GM12891 (cell line): ENCODE measurements at regions not wholly inside any gene's neighbourhood (a gene's known extent, or its start where the extent isn't known, plus 50 kb on each side); places are given as distances from the start of the nearest gene placed in this dataset.

Source experiments
- POLR2A ChIP-seq: IDR thresholded peaks from 2 replicates; pipeline ENCODE4 v1.6.1; 2011; ENCODE audit warnings: low read depth, low read length, control low read depth
- SPI1 ChIP-seq: IDR thresholded peaks from 2 replicates; pipeline ENCODE4 v1.6.1; 2011; ENCODE audit warnings: low read depth, low read length, control low read depth

DNA sequence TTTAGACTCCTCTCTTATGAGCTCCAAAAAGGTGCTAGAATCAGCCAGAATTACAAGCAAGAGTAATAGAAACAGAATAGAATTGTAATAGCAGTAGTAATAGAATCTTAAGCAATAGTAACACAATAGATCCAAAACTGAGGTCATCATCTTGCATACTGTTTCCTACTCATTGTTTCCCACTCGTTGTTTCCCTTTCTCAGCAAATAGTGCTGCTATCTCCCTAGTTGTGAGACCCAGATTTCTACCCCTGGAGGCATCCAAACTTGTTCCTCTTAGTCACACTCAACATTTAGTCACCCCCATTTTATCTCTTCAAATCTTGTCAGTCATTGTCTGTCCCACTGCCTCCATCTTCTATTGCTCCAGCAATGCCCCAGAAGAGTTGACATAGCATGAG lies 356.9 kb upstream of the MARCKS start:
- TF ChIP-seq POLR2A: no peak
- no peak for TF ChIP-seq SPI1
